GM23248 (cell line): ENCODE measurements at regions not wholly inside any gene's neighbourhood (a gene's known extent, or its start where the extent isn't known, plus 50 kb on each side); places are given as distances from the start of the nearest gene placed in this dataset.

ENCODE experiments used
- DNase-seq: peaks from one replicate; pipeline ENCODE4 v3.0.0-alpha.2; 2015
- H2AFZ ChIP-seq: fragments of 200-600 bp; sonication (generic); 2 replicates; pipeline ENCODE4 v1.6.1; 2016; ENCODE audit warnings: antibody characterized with exemption
- H3F3A ChIP-seq: fragments of 200-600 bp; sonication (generic); 2 replicates; pipeline ENCODE4 v1.6.1; 2016; ENCODE audit warnings: mild to moderate bottlenecking, antibody characterized with exemption, mixed run types; ENCODE audit not compliant: insufficient read depth
- H3K27ac ChIP-seq: fragments of 200-600 bp; sonication (generic); 2 replicates; pipeline ENCODE4 v1.5.1; 2016; ENCODE audit warnings: mild to moderate bottlenecking
- H3K27me3 ChIP-seq: fragments of 200-600 bp; sonication (generic); replicated peaks from 2 replicates; pipeline ENCODE4 v1.6.1; 2016; ENCODE audit warnings: mild to moderate bottlenecking; ENCODE audit not compliant: insufficient read depth
- H3K36me3 ChIP-seq: fragments of 200-600 bp; sonication (generic); 2 replicates; pipeline ENCODE4 v1.6.1; 2016; ENCODE audit warnings: low read depth, mild to moderate bottlenecking
- H3K4me1 ChIP-seq: fragments of 200-600 bp; sonication (generic); 2 replicates; pipeline ENCODE4 v1.6.1; 2016; ENCODE audit warnings: mild to moderate bottlenecking; ENCODE audit not compliant: insufficient read depth
- H3K4me2 ChIP-seq: fragments of 200-600 bp; sonication (generic); one replicate; pipeline ENCODE4 v1.6.1; 2016; ENCODE audit warnings: mild to moderate bottlenecking; ENCODE audit not compliant: unreplicated experiment
- H3K4me3 ChIP-seq: fragments of 200-600 bp; sonication (generic); 2 replicates; pipeline ENCODE4 v1.5.1; 2016; ENCODE audit warnings: mild to moderate bottlenecking
- H3K79me2 ChIP-seq: fragments of 200-600 bp; sonication (generic); 2 replicates; pipeline ENCODE4 v1.6.1; 2016; ENCODE audit warnings: mild to moderate bottlenecking; ENCODE audit not compliant: insufficient read depth
- H3K9ac ChIP-seq: fragments of 200-600 bp; sonication (generic); 2 replicates; pipeline ENCODE4 v1.6.1; 2016; ENCODE audit warnings: mild to moderate bottlenecking
- H3K9me2 ChIP-seq: fragments of 200-600 bp; sonication (generic); 2 replicates; pipeline ENCODE4 v1.6.1; 2016; ENCODE audit warnings: mixed run types, mild to moderate bottlenecking, moderate library complexity; ENCODE audit not compliant: insufficient read depth
- H3K9me3 ChIP-seq: fragments of 200-600 bp; sonication (generic); one replicate; pipeline ENCODE4 v1.6.1; 2017; ENCODE audit warnings: low read depth
- H4K20me1 ChIP-seq: fragments of 200-600 bp; sonication (generic); 2 replicates; pipeline ENCODE4 v1.6.0; 2016; ENCODE audit not compliant: insufficient read depth
- EZH2 ChIP-seq: fragments of 200-600 bp; sonication (generic); IDR thresholded peaks from 2 replicates; pipeline ENCODE4 v1.6.1; 2018; ENCODE audit warnings: antibody characterized with exemption, mild to moderate bottlenecking; ENCODE audit not compliant: insufficient read depth, poor library complexity, severe bottlenecking
- EZH2phosphoT487 ChIP-seq: fragments of 200-600 bp; sonication (generic); IDR thresholded peaks from 2 replicates; pipeline ENCODE4 v1.6.1; 2018; ENCODE audit warnings: antibody characterized with exemption, moderate library complexity, mild to moderate bottlenecking, low read depth; ENCODE audit not compliant: insufficient read depth
- WGBS, 2 experiments: methylation state at CpG; one replicate each; pipeline ENCODE4 v1.1.6; 2015 to 2017; ENCODE audit warnings: low lambda C conversion rate in 2 of 2, low coverage in 1 of 2; ENCODE audit errors: missing lambda C conversion rate in 2 of 2; 5-methylcytosine and 5-hydroxymethylcytosine counted together
- in situ Hi-C: fragments of 300-500 bp; cut with MboI; formaldehyde crosslinking; loops from 2 replicates; pipeline ENCODE4 v1.15.0; 2020

DNA sequence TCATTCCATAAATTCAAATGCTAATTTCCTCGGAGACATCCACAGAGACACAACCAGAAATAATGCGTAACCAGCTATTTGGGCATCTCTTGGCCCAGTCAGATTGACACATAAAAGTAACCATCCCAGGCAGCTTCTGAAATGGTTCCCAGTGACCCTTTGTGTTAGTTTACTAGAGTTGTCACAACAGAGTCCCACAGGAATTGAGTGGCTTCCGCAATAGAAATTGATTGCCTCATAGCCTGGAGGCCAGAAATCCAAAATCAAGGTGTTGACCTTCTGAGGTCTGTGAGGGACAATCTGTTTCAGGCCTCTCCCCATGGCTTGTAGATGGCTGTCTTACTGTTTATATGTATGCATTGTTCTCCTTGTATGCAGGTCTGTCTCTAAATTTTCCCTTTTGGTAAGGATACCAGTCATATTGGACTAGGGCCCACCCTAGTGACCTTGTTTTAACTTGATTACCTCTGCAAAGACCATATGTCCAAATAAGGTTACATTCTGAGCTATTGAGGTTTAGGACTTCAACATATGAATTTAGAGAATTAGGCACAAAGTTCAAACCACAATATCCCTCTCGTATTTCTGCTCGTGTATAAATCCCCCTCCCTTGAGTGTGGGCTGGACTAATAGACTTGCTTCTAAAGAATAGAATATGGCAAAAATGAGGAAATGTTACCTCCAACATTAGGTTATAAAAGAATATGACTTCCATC lies 78.2 kb upstream of the FGGY start:
- Histone ChIP-seq H3K9ac (no peak overlapping the region), H4K20me1 (no peaks in the 10 kb centered on the region), H3K36me3 (no peaks in the 10 kb centered on the region), H3K4me1 (no peaks in the 10 kb centered on the region), H3K4me3 (no peak overlapping the region), H3K79me2 (no peaks in the 10 kb centered on the region), H3K9me3 (no peaks in the 10 kb centered on the region), H3K27me3 (no peaks in the 10 kb centered on the region), H3K27ac (no peak overlapping the region), H2AFZ (no peak overlapping the region), H3K4me2 (no peak overlapping the region), H3K9me2 (no peaks in the 10 kb centered on the region), H3F3A (no peaks in the 10 kb centered on the region)
- DNase-seq: no peak
- WGBS, 2 experiments: 91 to 95% methylated on average over 5 of the region's 5 CpGs
- in situ Hi-C loops: no loop called here
- TF ChIP-seq EZH2 (no peak), EZH2phosphoT487 (no peak)

DNA sequence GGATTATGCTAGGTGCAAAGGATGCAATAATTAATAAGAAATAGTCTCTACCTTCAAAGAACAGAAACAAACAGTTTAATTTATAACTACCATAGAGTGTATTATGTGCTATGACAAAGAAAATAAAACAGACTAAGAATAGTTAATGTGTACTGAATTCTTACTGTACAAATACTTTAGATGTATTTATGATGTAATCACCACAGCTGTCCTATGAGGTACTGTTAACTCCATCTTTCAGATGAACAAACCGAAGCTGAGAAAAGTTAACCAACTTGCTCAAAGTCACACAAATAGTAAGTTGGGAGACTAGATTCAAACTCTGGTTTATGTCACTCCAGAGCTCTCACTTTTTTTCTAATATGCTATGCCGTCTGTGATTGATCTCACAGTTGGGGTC lies 77.0 kb upstream of the FGGY start:
- Histone ChIP-seq H3K4me2 (no peak overlapping the region), H3K4me3 (no peak overlapping the region), H2AFZ (no peak overlapping the region), H3K9me2 (no peaks in the 10 kb centered on the region), H3K9me3 (no peaks in the 10 kb centered on the region), H3F3A (no peaks in the 10 kb centered on the region), H4K20me1 (no peaks in the 10 kb centered on the region), H3K79me2 (no peaks in the 10 kb centered on the region), H3K27ac (no peak overlapping the region), H3K27me3 (no peaks in the 10 kb centered on the region), H3K36me3 (no peaks in the 10 kb centered on the region), H3K4me1 (no peaks in the 10 kb centered on the region), H3K9ac (no peak overlapping the region)
- 40 to 49% methylated on average over 2 of the region's 2 CpGs for WGBS, 2 experiments
- TF ChIP-seq EZH2phosphoT487: no peak
- no peak for TF ChIP-seq EZH2
- DNase-seq: no peak
- in situ Hi-C loops: no loop called here

DNA sequence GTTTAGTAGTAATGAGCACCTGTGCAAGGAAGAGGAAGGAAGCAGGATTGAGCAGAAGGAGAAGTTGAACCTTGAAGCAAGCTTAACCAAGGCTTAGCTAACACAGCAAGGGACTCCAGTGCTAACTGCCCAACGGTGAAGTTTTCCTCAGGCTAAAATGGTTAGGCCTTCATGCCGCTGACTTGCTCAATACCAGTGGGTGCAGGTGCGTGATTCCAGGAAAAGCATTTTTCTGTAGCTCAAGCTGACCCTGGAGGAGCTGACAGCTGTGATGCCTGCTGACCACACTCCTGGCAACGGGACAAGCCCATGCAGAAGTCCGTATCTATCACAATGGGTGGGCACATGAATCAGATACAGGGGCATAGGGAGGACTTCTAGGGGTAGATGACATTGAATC lies 76.5 kb upstream of the FGGY start:
- DNase-seq: no peak
- WGBS, 2 experiments: 81 to 84% methylated on average over 5 of the region's 5 CpGs
- Histone ChIP-seq H4K20me1 (no peaks in the 10 kb centered on the region), H3K36me3 (no peaks in the 10 kb centered on the region), H3K9me3 (no peaks in the 10 kb centered on the region), H3K27ac (no peak overlapping the region), H3K27me3 (no peaks in the 10 kb centered on the region), H3K79me2 (no peaks in the 10 kb centered on the region), H3K9me2 (no peaks in the 10 kb centered on the region), H3K4me2 (no peak overlapping the region), H3K4me3 (no peak overlapping the region), H3K9ac (no peak overlapping the region), H3K4me1 (no peaks in the 10 kb centered on the region), H3F3A (no peaks in the 10 kb centered on the region), H2AFZ (no peak overlapping the region)
- no peak for TF ChIP-seq EZH2phosphoT487
- no peak for TF ChIP-seq EZH2
- in situ Hi-C loops: no loop called here

DNA sequence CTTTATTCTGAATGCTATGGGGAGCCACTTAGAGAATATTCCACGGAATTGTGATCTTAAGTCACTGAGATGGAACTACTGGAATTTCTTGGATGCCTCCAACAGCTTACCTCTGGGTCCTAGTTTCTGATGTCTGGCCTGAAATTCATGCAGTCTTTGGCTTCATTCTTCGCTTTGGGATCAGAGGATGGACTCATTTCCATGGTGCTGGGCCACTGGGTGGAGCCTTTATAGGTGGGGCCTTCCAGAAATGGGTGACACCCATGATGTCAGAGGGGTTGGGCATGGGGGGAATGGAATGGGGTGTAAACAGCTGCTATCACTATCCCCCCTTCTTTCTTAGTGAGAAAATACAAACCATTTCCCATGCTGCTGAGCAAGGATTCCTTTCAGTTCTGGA lies 73.7 kb upstream of the FGGY start:
- in situ Hi-C loops: no loop called here
- H4K20me1 ChIP-seq: no peaks in the 10 kb centered on the region
- WGBS, 2 experiments: 50 to 53% methylated on average over 2 of the region's 2 CpGs
- TF ChIP-seq EZH2phosphoT487: no peak
- no peak for TF ChIP-seq EZH2
- H3K4me2 ChIP-seq: no peak overlapping the region
- no peak overlapping the region for H3K27ac ChIP-seq
- DNase-seq: no peak
- no peaks in the 10 kb centered on the region for H3F3A ChIP-seq
- no peaks in the 10 kb centered on the region for H3K79me2 ChIP-seq
- H3K4me3 ChIP-seq: no peak overlapping the region
- H3K9me2 ChIP-seq: no peaks in the 10 kb centered on the region
- H3K4me1 ChIP-seq: no peaks in the 10 kb centered on the region
- no peak overlapping the region for H3K9ac ChIP-seq
- H3K36me3 ChIP-seq: no peaks in the 10 kb centered on the region
- no peaks in the 10 kb centered on the region for H3K27me3 ChIP-seq
- no peak overlapping the region for H2AFZ ChIP-seq
- no peaks in the 10 kb centered on the region for H3K9me3 ChIP-seq
